Osteocyte (in vitro differentiated cells): ENCODE measurements at regions not wholly inside any gene's neighbourhood (a gene's known extent, or its start where the extent isn't known, plus 50 kb on each side); places are given as distances from the start of the nearest gene placed in this dataset.

Experiments used
- DNase-seq: peaks from one replicate; pipeline ENCODE4 v3.0.0; 2021; ENCODE audit warnings: mixed read lengths; ENCODE audit not compliant: unreplicated experiment; ENCODE audit errors: extremely low spot score
- H3K27ac Mint-ChIP-seq: one replicate; pipeline ENCODE4 v1.8.0; 2021; ENCODE audit warnings: mild to moderate bottlenecking, mixed read lengths; ENCODE audit not compliant: unreplicated experiment
- H3K27me3 Mint-ChIP-seq: one replicate; pipeline ENCODE4 v1.8.0; 2021; ENCODE audit warnings: mixed read lengths; ENCODE audit not compliant: unreplicated experiment
- H3K36me3 Mint-ChIP-seq: one replicate; pipeline ENCODE4 v1.8.0; 2021; ENCODE audit warnings: mixed read lengths; ENCODE audit not compliant: unreplicated experiment
- H3K4me1 Mint-ChIP-seq: one replicate; pipeline ENCODE4 v1.8.0; 2021; ENCODE audit warnings: mixed read lengths; ENCODE audit not compliant: unreplicated experiment
- H3K4me3 Mint-ChIP-seq: one replicate; pipeline ENCODE4 v1.8.0; 2021; ENCODE audit warnings: mild to moderate bottlenecking, moderate library complexity, mixed read lengths; ENCODE audit not compliant: unreplicated experiment
- H3K9me3 Mint-ChIP-seq: one replicate; pipeline ENCODE4 v1.8.0; 2021; ENCODE audit warnings: mixed read lengths; ENCODE audit not compliant: unreplicated experiment
- TF ChIP-seq, protein P1 (sequence below): fragments of 200-600 bp; sonication (generic); IDR thresholded peaks from 2 replicates; pipeline ENCODE4 v1.5.0; 2021; ENCODE audit warnings: antibody characterized with exemption, mild to moderate bottlenecking, moderate library complexity

- no peak overlapping the region for H3K27ac Mint-ChIP-seq
- peaks cover 30% of the 10 kb centered on the region for H3K4me1 Mint-ChIP-seq
- TF ChIP-seq, protein P1, sequence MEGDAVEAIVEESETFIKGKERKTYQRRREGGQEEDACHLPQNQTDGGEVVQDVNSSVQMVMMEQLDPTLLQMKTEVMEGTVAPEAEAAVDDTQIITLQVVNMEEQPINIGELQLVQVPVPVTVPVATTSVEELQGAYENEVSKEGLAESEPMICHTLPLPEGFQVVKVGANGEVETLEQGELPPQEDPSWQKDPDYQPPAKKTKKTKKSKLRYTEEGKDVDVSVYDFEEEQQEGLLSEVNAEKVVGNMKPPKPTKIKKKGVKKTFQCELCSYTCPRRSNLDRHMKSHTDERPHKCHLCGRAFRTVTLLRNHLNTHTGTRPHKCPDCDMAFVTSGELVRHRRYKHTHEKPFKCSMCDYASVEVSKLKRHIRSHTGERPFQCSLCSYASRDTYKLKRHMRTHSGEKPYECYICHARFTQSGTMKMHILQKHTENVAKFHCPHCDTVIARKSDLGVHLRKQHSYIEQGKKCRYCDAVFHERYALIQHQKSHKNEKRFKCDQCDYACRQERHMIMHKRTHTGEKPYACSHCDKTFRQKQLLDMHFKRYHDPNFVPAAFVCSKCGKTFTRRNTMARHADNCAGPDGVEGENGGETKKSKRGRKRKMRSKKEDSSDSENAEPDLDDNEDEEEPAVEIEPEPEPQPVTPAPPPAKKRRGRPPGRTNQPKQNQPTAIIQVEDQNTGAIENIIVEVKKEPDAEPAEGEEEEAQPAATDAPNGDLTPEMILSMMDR = no peak
- H3K36me3 Mint-ChIP-seq = no peaks in the 10 kb centered on the region
- DNase-seq = no peak
- H3K4me3 Mint-ChIP-seq = no peak overlapping the region
- peaks cover 25% of the 10 kb centered on the region for H3K27me3 Mint-ChIP-seq
- no peaks in the 10 kb centered on the region for H3K9me3 Mint-ChIP-seq
These were observed 222.9 kb upstream of the IRX3 start for GRCh38 chr16:54509456-54509855.

DNA sequence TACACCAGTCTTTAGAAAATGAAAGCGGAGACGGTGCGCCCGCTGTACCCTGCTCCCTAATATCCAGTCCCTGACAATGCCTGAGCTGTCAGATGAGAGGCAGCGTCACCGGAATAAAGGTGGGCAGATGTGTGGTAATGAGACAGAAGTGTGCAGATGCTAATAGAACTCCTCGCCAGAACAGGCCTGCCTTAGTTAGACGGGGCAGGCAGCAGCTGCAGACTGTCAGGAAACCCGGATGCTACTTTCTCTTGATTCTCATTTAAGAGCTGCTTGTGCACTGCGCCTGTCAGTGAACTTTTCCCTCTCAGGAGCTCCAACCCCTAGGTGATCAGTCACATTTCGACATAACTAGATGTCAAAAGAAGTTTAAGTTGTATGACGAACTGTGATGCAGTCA is 221.8 kb upstream of the IRX3 start:
- H3K36me3 Mint-ChIP-seq = no peaks in the 10 kb centered on the region
- H3K4me1 Mint-ChIP-seq = peaks cover 30% of the 10 kb centered on the region
- H3K9me3 Mint-ChIP-seq = no peaks in the 10 kb centered on the region
- H3K4me3 Mint-ChIP-seq = no peak overlapping the region
- no peak overlapping the region for H3K27ac Mint-ChIP-seq
- TF ChIP-seq, protein P1 = no peak
- peaks cover 31% of the 10 kb centered on the region for H3K27me3 Mint-ChIP-seq
- no peak for DNase-seq

- no peaks in the 10 kb centered on the region for H3K9me3 Mint-ChIP-seq
- peaks cover 30% of the 10 kb centered on the region for H3K4me1 Mint-ChIP-seq
- H3K27me3 Mint-ChIP-seq = peaks cover 31% of the 10 kb centered on the region
- H3K4me3 Mint-ChIP-seq = no peak overlapping the region
- H3K27ac Mint-ChIP-seq = no peak overlapping the region
- TF ChIP-seq, protein P1 = no peak
- H3K36me3 Mint-ChIP-seq = no peaks in the 10 kb centered on the region
- DNase-seq = no peak
These were observed 220.3 kb upstream of the IRX3 start for GRCh38 chr16:54506741-54507500.

DNA sequence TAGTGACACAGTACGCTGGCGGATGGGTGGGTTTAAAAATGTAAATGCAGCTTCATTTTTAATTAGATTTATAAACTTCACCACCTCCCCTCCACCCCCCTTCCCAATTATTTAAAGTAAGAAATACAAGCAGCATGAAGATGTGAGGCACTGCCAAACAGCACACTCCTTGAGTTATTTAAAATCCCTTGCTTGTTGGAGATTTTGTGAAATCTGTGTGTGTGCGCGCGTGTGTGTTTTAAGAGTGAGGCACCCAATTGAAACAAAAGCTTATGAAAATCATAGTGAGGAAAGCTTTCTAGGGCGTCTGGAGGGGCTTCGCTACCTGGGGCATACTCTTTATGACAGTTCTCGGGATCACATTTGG is 219.6 kb upstream of the IRX3 start:
- TF ChIP-seq, protein P1 = no peak
- H3K27me3 Mint-ChIP-seq = peaks cover 31% of the 10 kb centered on the region
- no peak overlapping the region for H3K27ac Mint-ChIP-seq
- H3K4me1 Mint-ChIP-seq = peaks cover 26% of the 10 kb centered on the region
- no peaks in the 10 kb centered on the region for H3K36me3 Mint-ChIP-seq
- no peak overlapping the region for H3K4me3 Mint-ChIP-seq
- no peaks in the 10 kb centered on the region for H3K9me3 Mint-ChIP-seq
- no peak for DNase-seq

DNA sequence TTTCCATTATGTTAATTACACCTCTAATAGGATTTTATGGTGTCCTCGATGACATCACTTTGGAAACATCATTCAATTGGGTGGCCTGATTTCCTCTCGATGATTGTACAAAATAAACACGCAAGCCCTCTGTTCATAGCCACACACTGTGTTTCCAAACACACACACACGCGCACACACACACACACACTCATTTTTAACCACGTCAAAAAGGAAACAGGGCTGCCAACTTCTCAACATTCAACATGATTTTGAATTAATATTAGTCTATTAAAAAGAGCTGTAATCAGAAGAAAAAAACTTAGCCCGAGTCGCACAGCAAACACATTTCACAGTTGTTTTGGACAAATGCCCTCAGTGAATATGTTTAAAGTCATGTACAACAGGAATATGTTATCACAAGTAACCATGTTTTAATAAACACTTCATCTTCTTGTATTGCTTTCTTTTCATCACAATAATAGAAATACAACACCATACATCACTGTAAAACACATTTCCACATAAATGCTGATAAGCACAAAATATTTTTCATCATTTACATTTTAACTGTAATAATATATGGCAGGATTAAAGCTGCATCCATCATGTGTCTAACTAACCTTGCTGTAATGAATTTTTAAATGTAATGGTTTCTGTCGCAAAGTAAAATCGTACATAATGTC is 219.1 kb upstream of the IRX3 start:
- TF ChIP-seq, protein P1 = no peak
- Mint-ChIP-seq H3K27me3 (peaks cover 31% of the 10 kb centered on the region), H3K4me1 (peaks cover 21% of the 10 kb centered on the region), H3K27ac (no peak overlapping the region), H3K36me3 (no peaks in the 10 kb centered on the region), H3K4me3 (no peak overlapping the region), H3K9me3 (no peaks in the 10 kb centered on the region)
- DNase-seq = no peak
